Mononuclear cell (primary cell): ENCODE measurements at regions not wholly inside any gene's neighbourhood (a gene's known extent, or its start where the extent isn't known, plus 50 kb on each side); places are given as distances from the start of the nearest gene placed in this dataset.

Experiments used
- H3K27me3 ChIP-seq: 2 replicates; pipeline ENCODE4 v1.6.0; 2011; ENCODE audit warnings: low read length, control low read depth; ENCODE audit not compliant: insufficient read depth
- H3K4me1 ChIP-seq: 2 replicates; pipeline ENCODE4 v1.5.1; 2011; ENCODE audit warnings: mild to moderate bottlenecking, low read length, control low read depth; ENCODE audit not compliant: insufficient read depth
- H3K4me3 ChIP-seq: 2 replicates; pipeline ENCODE4 v1.5.1; 2011; ENCODE audit warnings: mild to moderate bottlenecking, low read length, moderate library complexity
- H3K9me3 ChIP-seq: 2 replicates; pipeline ENCODE4 v1.5.1; 2011; ENCODE audit warnings: low read depth, mild to moderate bottlenecking, control low read depth, low read length

DNA sequence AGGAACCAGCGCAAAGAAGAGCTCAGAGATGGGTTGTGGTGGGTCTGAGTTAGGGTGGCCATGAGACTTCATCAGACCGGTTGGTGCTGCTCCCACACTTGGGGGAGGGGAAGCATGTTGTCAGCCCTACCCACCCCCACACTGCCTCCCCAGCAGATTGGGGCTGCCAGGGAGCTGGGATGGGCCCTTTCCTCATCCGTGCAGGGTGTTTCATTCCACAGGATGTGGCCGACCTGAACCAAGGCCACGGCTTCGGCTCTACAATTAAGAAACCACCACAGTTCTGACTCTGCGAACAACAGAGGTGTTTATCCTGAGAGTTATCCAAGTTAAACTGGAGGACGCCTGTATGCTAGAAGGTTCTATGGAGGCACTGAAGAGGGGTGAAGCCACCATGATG, 171.2 kb downstream of the ETS2 start:
- Histone ChIP-seq H3K9me3 (no peaks in the 10 kb centered on the region), H3K4me1 (peaks cover 13% of the 10 kb centered on the region), H3K4me3 (no peak overlapping the region), H3K27me3 (no peaks in the 10 kb centered on the region)

DNA sequence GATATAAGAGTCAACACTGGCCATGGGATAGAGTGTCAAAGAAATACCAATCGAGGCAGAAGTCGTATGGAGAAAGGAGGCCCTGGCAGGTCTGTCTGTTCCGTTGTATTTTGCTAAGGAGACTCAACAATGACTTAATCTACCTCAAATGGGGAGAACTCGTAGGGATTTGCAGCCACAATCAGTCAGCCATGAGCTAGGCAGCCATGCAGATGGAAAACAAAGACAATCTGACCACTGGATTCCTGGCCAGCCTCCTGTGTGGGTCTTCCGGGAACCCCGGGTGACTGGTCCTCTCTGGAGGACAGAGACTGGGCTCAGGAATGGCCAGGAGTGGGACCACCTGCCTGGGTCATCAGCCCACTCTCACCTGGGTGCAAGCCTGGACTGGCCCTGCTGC, 167.8 kb downstream of the ETS2 start:
- Histone ChIP-seq H3K4me3 (no peak overlapping the region), H3K4me1 (no peaks in the 10 kb centered on the region)

DNA sequence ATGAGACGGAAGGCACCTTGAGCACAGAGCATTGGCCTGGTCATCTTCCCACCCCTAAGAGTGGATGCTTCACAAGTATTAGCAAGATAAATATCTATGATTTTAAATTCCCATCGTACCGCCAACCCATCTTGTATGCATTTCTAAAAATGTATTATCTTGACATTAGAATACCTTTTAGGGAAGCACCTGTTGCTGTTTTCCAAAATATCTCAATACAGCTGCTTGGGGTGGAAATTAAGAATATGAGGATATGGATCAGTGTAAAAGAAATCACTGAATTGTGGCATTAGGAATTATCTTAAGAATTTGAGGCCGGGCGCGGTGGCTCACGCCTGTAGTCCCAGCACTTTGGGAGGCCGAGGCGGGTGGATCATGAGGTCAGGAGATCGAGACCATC, 166.3 kb downstream of the ETS2 start:
- H3K27me3 ChIP-seq, result no peaks in the 10 kb centered on the region
- H3K4me1 ChIP-seq, result no peaks in the 10 kb centered on the region
- no peak overlapping the region for H3K4me3 ChIP-seq
- no peaks in the 10 kb centered on the region for H3K9me3 ChIP-seq

More for the DNA sequence above, 167.8 kb downstream of the ETS2 start:
- H3K9me3 ChIP-seq, result no peaks in the 10 kb centered on the region
- H3K27me3 ChIP-seq, result no peaks in the 10 kb centered on the region

DNA sequence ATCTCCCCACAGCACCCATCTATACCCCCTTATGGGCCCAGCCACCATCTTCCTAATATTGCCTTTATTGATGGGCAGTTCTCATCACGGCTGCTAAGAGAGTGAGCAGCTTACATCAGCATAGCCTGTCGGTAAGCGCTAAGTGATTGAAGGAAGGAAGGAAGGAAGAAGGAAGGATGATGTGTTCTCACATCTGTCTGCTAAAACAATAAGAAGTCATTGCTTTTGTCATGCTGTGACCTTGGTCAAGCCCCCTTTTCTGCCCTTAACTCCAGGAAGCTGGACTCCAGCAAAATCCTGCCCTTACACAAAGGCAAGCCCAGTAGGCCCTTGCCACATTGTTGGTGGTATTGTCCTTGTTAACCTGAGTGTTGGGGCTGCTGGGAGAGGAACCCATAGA, 165.0 kb downstream of the ETS2 start:
- H3K27me3 ChIP-seq, result no peaks in the 10 kb centered on the region
- H3K4me1 ChIP-seq, result no peaks in the 10 kb centered on the region
- no peak overlapping the region for H3K4me3 ChIP-seq
- H3K9me3 ChIP-seq, result no peaks in the 10 kb centered on the region

DNA sequence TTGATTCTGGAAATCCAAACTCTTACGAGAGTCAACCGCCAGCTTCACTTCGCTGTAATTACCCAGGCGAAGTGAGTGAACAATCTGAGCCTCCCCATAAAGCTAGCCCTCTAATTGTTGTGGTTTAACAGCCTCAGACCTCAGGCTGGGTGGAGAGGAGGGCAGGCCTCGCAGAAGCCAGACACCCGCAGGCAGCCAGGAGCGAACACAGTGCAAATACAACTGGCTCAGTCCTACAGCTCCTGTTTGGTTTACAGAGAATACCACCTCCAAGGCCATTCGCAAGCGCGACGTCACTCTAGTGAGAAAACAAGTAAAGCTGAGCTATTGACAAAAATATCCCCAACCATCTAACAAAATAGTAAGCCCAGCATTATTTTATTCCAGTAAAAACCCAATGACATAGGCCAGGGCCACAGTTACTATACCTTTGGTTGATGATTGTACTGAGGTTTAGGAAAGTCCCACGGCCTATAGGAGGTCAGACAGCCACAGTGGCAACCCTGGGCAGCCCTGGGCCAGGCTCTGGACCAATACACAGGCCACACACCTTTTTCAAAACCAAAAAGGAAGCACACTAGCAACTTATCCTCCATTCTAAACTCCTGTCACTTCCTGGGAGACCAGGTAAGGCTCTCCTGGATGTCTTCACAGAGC, 163.3 kb downstream of the ETS2 start:
- no peaks in the 10 kb centered on the region for H3K9me3 ChIP-seq

DNA sequence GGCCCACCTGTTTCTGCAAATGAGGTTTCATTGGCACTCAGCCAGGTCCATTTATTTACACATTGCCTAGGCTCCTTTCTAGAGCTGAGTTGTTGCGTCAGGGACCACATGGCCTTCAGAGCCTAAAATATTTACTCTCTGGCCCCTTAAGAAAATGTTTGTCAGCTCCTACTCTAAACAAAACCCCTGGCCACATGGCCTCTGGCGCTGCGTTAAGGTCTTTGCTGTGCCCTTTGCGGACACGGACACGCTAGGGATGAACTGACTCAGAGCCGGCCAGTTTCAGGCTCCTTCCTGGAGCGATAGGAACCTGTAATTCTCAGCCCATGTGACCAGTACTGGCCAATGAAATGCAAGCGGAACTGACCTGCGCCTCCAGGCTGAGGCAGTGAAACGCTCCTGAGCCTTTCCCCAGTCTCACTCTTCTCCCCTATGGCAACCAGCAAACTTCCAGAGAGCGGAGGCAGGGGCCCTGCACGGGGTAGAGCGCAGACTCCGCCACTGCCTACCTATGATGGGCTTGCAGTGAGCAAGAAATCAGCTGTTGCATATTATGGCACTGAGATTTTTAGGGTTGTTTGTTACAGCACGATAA, 160.3 kb downstream of the ETS2 start:
- no peaks in the 10 kb centered on the region for H3K9me3 ChIP-seq
- H3K4me1 ChIP-seq, result no peaks in the 10 kb centered on the region
- H3K27me3 ChIP-seq, result no peaks in the 10 kb centered on the region
- no peak overlapping the region for H3K4me3 ChIP-seq

More for the DNA sequence above, 163.3 kb downstream of the ETS2 start:
- H3K27me3 ChIP-seq, result no peaks in the 10 kb centered on the region
- no peak overlapping the region for H3K4me3 ChIP-seq
- H3K4me1 ChIP-seq, result no peaks in the 10 kb centered on the region

DNA sequence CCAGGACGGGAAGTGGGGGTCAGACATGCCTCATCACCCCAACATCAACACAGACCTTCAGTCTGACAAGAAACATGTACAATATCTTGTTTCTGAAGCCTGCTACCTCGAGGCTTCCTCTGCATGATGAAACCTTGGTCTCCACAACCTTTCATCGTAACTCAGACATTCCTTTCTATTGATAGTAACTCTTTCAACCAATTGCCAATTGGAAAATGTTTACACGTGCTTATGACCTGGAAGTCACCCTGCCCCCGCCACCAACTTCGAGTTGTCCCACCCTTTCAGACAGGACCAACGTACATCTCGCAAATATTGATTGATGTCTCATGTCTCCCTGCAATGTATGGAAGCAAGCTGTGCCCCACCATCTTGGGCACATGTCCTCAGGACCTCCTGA, 159.5 kb downstream of the ETS2 start:
- Histone ChIP-seq H3K4me1 (no peaks in the 10 kb centered on the region), H3K9me3 (no peaks in the 10 kb centered on the region), H3K27me3 (no peaks in the 10 kb centered on the region), H3K4me3 (no peak overlapping the region)

DNA sequence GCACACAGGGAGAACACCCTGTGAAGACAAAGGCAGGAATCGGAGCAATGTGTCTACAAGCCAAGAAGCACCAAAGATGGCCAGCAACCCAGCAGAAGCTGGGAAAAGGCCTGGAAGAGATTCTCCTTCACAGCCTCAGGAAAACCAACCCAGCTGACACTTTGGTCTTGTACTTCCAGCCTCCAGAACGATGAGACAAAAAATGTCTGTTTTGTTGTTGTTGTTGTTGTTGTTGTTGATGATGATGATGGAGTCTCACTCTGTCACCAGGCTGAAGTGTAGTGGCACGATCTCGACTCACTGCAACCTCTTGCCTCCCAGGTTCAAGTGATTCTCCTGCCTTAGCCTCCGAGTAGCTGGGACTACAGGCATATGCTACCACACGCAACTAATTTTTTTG, 157.3 kb downstream of the ETS2 start:
- Histone ChIP-seq H3K4me1 (no peaks in the 10 kb centered on the region), H3K27me3 (no peaks in the 10 kb centered on the region), H3K4me3 (no peak overlapping the region), H3K9me3 (no peaks in the 10 kb centered on the region)

DNA sequence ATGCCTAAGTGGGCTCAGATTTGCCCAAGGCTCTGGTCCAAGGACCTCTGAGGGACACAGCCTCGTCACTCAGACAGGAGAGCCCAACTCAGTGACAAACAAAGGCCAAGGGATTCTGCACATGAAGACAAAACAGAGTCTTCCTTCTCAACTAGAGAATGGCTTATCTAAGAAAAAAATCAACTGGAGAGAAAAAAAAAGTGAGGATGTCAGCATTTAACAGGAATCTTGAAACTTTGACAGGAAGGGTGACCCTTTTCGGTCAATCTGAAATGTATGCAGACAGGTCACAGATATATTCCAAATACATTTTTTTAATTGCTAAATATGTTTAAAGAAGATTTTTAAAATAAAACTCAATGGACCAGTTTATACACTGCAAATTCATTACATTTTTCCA, 154.5 kb downstream of the ETS2 start:
- Histone ChIP-seq H3K27me3 (no peaks in the 10 kb centered on the region), H3K4me3 (no peak overlapping the region), H3K4me1 (no peaks in the 10 kb centered on the region), H3K9me3 (no peaks in the 10 kb centered on the region)

DNA sequence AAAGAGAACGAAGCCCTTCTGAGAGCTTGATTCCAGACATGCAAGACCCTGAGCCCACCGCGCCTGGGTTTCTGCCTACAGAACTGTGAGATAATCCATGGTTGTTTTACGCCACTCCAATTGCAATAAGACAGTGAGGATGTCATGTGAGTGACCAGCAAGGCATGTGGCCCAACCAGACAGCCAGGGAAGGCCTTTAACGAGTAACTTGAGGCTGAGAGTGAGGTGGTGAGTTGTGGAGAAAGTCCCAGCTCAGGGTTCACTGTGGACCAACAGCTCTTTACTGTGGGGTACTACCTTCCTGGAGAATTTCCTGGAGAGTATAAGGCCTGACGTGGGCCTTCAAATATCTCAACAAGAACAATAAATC, 153.9 kb downstream of the ETS2 start:
- Histone ChIP-seq H3K27me3 (no peaks in the 10 kb centered on the region), H3K4me1 (no peaks in the 10 kb centered on the region), H3K4me3 (no peak overlapping the region), H3K9me3 (no peaks in the 10 kb centered on the region)

DNA sequence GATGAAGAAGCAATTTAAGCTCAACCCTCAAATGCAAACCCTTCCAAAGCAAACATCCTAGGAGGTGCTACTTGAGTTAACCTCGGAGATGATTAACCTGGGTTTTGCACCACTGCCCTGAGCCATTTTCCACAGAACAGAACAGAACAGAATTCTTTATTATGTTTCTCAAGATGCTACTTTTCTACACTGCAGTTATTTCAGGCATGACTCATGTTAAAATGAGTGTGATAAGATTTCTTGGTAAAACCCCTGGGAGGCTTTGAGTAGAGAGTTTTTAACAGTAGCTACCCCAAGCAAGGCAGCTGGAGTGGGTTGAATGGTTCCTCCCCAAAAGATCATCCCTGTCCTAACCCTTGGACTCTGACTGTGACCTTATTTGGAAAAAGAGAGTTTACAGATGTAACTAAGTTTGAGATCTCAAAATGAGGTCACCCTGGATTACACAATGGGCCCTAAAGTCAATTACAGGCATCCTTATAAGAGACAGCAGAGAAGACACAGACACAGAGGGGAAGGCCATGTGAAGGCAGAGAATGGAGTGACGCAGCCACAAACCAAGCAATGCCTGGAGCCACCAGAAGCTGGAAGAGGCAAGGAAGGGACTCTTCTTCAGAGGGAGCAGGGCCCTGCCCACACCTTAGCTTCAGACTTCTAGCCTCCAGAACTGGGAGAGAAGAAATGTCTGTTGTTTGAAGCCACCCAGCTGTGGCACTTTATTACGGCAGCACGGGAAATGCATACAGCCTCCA, 153.4 kb downstream of the ETS2 start:
- H3K9me3 ChIP-seq, result no peaks in the 10 kb centered on the region
- no peaks in the 10 kb centered on the region for H3K4me1 ChIP-seq
- no peak overlapping the region for H3K4me3 ChIP-seq
- no peaks in the 10 kb centered on the region for H3K27me3 ChIP-seq

DNA sequence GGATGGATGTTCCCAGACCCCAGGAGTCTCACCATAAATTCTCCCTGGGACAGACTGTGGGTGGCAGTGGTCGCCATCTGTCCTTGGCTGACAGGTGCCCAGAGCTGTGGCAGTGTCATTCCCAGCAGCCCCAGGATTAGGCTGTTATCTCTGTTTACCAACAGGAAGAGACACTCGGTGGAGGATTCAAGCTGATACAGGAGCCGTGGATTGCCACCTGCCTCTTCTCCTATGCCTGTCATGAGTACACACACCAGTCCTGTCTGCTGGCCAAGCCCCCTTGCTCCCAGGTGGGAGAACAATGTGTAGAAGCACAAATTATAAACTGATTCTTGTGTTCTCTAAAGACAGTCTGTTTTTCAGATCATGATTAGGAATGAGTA, 152.6 kb downstream of the ETS2 start:
- no peaks in the 10 kb centered on the region for H3K27me3 ChIP-seq
- H3K4me1 ChIP-seq, result no peaks in the 10 kb centered on the region
- H3K9me3 ChIP-seq, result no peaks in the 10 kb centered on the region
- H3K4me3 ChIP-seq, result no peak overlapping the region

DNA sequence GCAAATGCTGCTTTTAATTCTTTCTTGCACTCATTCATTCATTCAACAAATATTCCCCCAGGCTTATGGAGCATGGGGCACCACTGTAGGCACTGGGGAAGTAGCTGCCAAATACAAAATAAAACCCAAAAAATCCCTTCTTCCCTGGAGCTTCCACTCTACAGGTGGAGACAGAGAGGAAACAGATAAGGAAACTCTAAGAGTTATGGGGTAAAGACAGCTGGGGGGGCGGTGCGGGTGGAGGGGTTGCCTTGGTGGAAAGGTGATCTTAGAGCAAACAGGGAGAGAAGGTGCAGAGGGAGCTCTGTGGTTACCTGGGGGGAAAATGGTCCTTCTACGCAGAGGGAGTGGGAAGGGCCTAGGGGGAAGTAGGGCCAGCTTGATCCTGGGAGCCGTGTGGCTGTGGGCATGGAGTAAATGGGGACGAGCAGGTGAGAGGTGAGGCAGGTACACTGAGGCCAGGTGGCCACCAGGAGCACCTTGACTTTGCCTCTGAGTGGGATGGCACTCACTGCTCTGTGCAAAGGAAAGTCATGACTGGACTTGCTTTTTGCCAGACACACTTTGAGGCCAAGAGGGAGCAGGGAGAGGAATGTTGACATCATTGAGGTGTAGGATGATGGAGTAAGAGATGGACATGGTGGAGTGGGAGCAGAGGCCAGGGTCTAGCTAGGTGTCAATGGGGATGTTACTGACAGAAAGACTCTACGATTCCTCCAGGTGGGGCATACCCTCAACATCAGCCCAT, 152.0 kb downstream of the ETS2 start:
- H3K4me1 ChIP-seq, result no peaks in the 10 kb centered on the region
- H3K9me3 ChIP-seq, result no peaks in the 10 kb centered on the region
- H3K27me3 ChIP-seq, result no peaks in the 10 kb centered on the region
- no peak overlapping the region for H3K4me3 ChIP-seq

DNA sequence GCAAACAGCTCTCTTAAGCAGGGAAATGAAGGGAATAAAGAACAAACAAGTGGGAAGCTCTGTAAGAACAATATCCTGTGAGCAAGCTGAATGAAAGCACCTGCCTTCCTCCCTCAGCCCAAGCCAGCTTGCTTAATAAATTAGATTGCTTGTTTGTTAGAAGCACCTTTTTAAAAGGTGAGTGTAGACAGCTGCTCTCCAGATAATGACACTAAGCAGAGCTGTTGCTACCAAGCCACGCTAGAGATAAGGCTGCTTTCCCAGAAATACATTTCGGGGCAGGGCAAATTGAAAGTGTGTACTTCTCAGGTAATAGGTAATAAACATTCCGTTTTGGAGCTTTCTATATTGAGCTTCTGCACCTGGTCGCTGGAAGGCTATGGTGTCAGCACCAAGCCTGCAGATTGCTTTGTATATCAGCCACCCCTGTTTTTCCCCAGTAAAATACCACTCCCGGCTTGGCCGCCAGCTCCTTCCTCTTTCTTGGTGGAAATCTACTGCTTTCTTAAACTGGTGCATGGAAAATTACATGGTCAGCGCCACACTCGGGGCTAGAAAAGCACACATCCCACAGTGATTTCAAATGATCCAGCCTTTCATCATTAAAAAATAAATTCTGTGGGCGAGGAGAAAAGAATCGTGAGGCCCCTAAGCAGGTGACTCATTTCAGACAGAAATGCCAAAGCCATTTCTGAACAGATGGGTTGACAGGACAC, 151.3 kb downstream of the ETS2 start:
- H3K9me3 ChIP-seq, result no peaks in the 10 kb centered on the region

DNA sequence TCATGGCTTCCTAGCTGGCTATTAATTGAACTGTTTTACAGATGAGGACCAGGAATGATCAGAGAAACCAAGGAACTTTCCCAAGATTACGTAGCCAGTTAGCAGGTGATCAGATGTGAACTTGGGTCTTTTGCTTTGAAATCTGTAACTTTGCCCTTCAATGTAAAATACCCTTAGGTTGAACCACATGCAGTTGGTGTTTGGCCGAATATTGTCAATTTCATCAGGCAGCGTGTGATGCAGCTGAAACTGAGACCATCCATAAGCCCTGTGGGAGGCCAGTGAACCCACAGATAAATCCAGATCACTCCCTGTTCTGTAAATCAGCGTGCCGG, 150.8 kb downstream of the ETS2 start:
- Histone ChIP-seq H3K4me1 (no peaks in the 10 kb centered on the region), H3K4me3 (no peak overlapping the region), H3K27me3 (no peaks in the 10 kb centered on the region), H3K9me3 (no peaks in the 10 kb centered on the region)

More for the DNA sequence above, 151.3 kb downstream of the ETS2 start:
- Histone ChIP-seq H3K4me1 (no peaks in the 10 kb centered on the region), H3K27me3 (no peaks in the 10 kb centered on the region), H3K4me3 (no peak overlapping the region)
